ENCODE measurements at regions not wholly inside any gene's neighbourhood (a gene's known extent, or its start where the extent isn't known, plus 50 kb on each side); places are given as distances from the start of the nearest gene placed in this dataset.

GRCh38 chr10:33819206-33819605 lies 484.7 kb upstream of the NRP1 start:
- no peak overlapping the region for H3K14ac ChIP-seq (ENCODE audit: insufficient read depth, low read length)
- no peak overlapping the region for H2AK5ac ChIP-seq (ENCODE audit: insufficient read length, low read length)
- H3K79me1 ChIP-seq (ENCODE audit: insufficient read depth, low read depth, low read length, poor library complexity, severe bottlenecking) = no peaks in the 10 kb centered on the region
- H2BK20ac ChIP-seq (ENCODE audit: low read depth, low read length, poor library complexity, severe bottlenecking) = peak overlapping the region; percentile 29
- peaks cover 0 to 5% of the 10 kb centered on the region in 2 experiments; a peak in 4 of 5 replicates for H3K9me3 Mint-ChIP-seq
- no peak overlapping the region for H4K91ac ChIP-seq (ENCODE audit: insufficient read length, low read depth, low read length)
- H3K4ac ChIP-seq (ENCODE audit: low read depth, low read length) = no peak overlapping the region
- H2AFZ ChIP-seq (ENCODE audit: low read length) = no peak overlapping the region
- no peak overlapping the region for H3K27ac ChIP-seq (ENCODE audit: insufficient read length, low read depth, low read length)
- H3K4me1 ChIP-seq (ENCODE audit: insufficient read depth, low read length) = no peaks in the 10 kb centered on the region; the same call in 1 of the 2 replicates
- no peak overlapping the region for H3K9ac ChIP-seq (ENCODE audit: extremely low read depth, insufficient read length, low read length)
- H3T11ph ChIP-seq (ENCODE audit: low read length) = no peak overlapping the region
- H3K27me3 Mint-ChIP-seq (ENCODE audit: low read depth) = no peaks in the 10 kb centered on the region
- no peak overlapping the region for H3K4me3 Mint-ChIP-seq
- H2BK12ac ChIP-seq (ENCODE audit: insufficient read length, low read depth, low read length) = no peak overlapping the region
- WGBS (ENCODE audit: extremely low coverage, insufficient read length, low lambda C conversion rate) = no CpG with 5 or more reads among the region's 1 CpG
- no peak overlapping the region for H3K56ac ChIP-seq (ENCODE audit: insufficient read length, low read depth, low read length)
- H2BK15ac ChIP-seq (ENCODE audit: low read depth, low read length) = no peak overlapping the region
- no peaks in the 10 kb centered on the region for H3K23me2 ChIP-seq (ENCODE audit: insufficient read length, low read depth, low read length, poor library complexity, severe bottlenecking)
- no peak overlapping the region for H2BK120ac ChIP-seq (ENCODE audit: low read depth, low read length, poor library complexity, severe bottlenecking)
- DNase-seq = no peak
- no peaks in the 10 kb centered on the region for H4K20me1 ChIP-seq (ENCODE audit: control insufficient read depth, insufficient read depth, insufficient read length)
- no peak overlapping the region for H2BK5ac ChIP-seq (ENCODE audit: insufficient read length, low read length)
- H3K4me1 Mint-ChIP-seq = peaks cover 11 to 16% of the 10 kb centered on the region in 2 experiments; a peak in 3 of 4 replicates
- H3K9me3 ChIP-seq (ENCODE audit: control insufficient read depth, low read depth, low read length) = no peaks in the 10 kb centered on the region
- H3K4me2 ChIP-seq (ENCODE audit: insufficient read depth, insufficient read length, low read length) = no peak overlapping the region
- H3K27me3 ChIP-seq (ENCODE audit: insufficient read depth, low read length) = no peaks in the 10 kb centered on the region
- H3K23ac ChIP-seq (ENCODE audit: insufficient read length, low read depth, low read length) = no peak overlapping the region
- H4K8ac ChIP-seq (replicated peaks; ENCODE audit: insufficient read length, low read depth, low read length) = no peak overlapping the region
- peaks cover under 1 to 6% (median 2%) of the 10 kb centered on the region in 3 experiments; a peak in 4 of 7 replicates for H3K36me3 Mint-ChIP-seq (ENCODE audit: insufficient read depth in 1 of 3, low read depth in 3 of 3)
- no peak for TF ChIP-seq CTCF (conservative IDR thresholded peaks at IDR 0.05)
- no peak overlapping the region for H3K27ac Mint-ChIP-seq
- no peak overlapping the region for H4K5ac ChIP-seq (ENCODE audit: insufficient read length, low read depth, low read length)
- H3K18ac ChIP-seq (ENCODE audit: insufficient read length, low read depth, low read length) = no peak overlapping the region
- no peaks in the 10 kb centered on the region for H3K79me2 ChIP-seq (ENCODE audit: insufficient read depth, low read length)

Measured in H9 (cell line).